Omental fat pad (tissue), 3 donors: ENCODE measurements at regions not wholly inside any gene's neighbourhood (a gene's known extent, or its start where the extent isn't known, plus 50 kb on each side); places are given as distances from the start of the nearest gene placed in this dataset.

Source experiments
- ATAC-seq: fragments of 150-250 bp; one replicate; pipeline ENCODE4 v1.9.1; 2016; ENCODE audit warnings: mild to moderate bottlenecking, moderate library complexity; ENCODE audit not compliant: low FRiP score
- DNase-seq: peaks from one replicate; pipeline ENCODE4 v3.0.0-alpha.2; 2019; ENCODE audit warnings: low spot score
- TF ChIP-seq, protein P1 (sequence below), 3 donors: fragments of 450-650 bp; IDR thresholded peaks; one replicate each; pipeline ENCODE4 v1.5.1; 2016 to 2017; ENCODE audit warnings: antibody characterized with exemption in 3 of 3, mild to moderate bottlenecking in 3 of 3, moderate library complexity in 2 of 3

DNA sequence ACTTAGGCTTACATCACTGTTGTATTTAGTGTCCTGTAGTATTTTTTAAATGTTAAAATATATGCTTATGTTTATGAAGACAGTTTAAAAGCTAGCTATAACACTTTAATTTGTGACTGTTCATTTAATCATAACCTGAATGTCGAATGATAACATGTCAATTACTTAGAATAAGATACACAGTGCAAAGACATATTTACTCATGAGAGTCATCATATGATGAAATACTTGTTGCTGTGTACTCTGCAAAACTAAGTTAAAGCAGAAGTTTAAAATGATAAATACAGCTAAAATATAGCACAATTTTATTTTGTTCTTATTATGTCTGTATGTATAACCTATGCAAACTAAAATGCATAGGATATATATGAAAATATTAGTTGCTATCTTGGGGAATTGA, 497.4 kb downstream of the FSCB start:
- ATAC-seq (no peak), DNase-seq (no peak)
- TF ChIP-seq, protein P1, sequence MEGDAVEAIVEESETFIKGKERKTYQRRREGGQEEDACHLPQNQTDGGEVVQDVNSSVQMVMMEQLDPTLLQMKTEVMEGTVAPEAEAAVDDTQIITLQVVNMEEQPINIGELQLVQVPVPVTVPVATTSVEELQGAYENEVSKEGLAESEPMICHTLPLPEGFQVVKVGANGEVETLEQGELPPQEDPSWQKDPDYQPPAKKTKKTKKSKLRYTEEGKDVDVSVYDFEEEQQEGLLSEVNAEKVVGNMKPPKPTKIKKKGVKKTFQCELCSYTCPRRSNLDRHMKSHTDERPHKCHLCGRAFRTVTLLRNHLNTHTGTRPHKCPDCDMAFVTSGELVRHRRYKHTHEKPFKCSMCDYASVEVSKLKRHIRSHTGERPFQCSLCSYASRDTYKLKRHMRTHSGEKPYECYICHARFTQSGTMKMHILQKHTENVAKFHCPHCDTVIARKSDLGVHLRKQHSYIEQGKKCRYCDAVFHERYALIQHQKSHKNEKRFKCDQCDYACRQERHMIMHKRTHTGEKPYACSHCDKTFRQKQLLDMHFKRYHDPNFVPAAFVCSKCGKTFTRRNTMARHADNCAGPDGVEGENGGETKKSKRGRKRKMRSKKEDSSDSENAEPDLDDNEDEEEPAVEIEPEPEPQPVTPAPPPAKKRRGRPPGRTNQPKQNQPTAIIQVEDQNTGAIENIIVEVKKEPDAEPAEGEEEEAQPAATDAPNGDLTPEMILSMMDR (IDR thresholded peaks at IDR 0.05) = no peak

DNA sequence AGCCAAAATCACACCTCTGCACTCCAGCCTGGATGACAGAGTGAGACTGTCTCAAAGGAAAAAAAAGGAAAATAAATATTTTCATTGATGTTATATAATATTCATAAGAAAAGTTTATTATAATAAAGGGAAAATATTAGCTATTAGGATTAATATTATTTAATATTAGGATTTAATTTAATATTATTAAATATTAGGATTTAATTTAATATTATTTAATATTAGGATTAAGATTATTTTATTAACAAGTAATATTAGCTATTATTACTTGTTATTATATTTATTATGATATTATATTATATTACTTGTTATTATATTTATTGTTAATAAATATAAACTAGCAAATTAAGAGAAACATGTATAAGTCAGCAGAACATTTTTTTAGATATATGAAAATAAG, 518.1 kb downstream of the FSCB start:
- TF ChIP-seq, protein P1 (IDR thresholded peaks at IDR 0.05) = no peak
- ATAC-seq = no peak
- no peak for DNase-seq

DNA sequence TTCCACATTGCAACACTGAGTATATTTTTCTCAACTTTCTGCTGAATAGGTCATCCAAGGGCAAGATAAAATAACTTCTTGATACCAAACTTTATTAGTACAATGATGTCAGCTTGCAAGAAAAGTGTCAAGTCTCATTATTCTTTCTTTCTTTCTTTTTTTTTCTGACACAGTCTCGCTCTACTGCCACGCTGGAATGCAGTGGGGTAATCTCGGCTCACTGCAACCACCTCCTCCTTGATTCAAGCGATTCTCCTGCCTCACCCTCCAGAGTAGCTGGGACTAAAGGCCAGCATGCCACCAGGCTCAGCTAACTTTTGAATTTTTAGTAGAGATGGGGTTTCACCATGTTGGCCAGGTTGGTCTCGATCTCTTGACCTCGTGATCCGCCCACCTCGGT, 523.4 kb downstream of the FSCB start:
- ATAC-seq = no peak
- no peak for DNase-seq
- TF ChIP-seq, protein P1 (IDR thresholded peaks at IDR 0.05) = no peak

- ATAC-seq (no peak), DNase-seq (no peak)
- TF ChIP-seq, protein P1 (IDR thresholded peaks at IDR 0.05) = no peak
Measured at GRCh38 chr14:43981135-43981768, 525.8 kb downstream of the FSCB start.

DNA sequence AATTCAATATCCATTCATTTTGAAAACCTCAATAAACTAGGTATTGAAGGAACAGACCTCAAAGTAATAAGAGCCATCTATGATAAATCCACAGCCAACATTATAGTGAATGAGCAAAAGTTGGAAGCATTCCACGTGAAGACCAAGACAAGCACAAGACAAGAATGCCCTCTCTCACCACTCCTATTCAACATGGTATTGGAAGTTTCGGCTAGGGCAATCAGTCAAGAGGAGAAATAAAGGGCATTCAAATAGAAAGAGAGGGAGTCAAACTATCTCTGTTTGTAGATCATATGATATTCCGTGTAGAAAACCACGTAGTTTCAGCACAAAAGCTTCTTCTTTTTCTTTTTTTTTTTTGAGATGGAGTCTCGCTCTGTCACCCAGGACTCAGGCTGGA, 550.3 kb downstream of the FSCB start:
- no peak for DNase-seq
- TF ChIP-seq, protein P1 (IDR thresholded peaks at IDR 0.05) = no peak
- ATAC-seq = no peak

DNA sequence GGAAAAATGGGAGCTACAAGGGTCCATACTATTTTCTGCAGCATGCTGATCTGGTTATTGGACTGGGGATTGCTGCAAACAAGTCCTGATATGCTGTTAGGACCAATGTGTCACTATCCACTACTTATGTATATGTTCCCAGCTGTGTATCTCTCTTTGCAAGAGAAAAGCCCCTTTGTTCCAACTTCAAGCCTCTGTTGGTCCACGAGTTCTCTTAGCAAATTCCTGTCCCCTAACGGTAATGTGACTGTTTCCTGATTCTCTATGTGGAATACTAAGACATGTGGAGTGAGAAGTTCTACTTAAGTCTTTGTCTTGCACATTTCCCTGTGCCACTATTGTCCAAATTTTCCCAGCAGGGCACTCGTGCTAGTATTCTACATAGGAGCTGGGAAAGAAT, 557.7 kb downstream of the FSCB start:
- TF ChIP-seq, protein P1 (IDR thresholded peaks at IDR 0.05) = no peak
- no peak for DNase-seq
- no peak for ATAC-seq

DNA sequence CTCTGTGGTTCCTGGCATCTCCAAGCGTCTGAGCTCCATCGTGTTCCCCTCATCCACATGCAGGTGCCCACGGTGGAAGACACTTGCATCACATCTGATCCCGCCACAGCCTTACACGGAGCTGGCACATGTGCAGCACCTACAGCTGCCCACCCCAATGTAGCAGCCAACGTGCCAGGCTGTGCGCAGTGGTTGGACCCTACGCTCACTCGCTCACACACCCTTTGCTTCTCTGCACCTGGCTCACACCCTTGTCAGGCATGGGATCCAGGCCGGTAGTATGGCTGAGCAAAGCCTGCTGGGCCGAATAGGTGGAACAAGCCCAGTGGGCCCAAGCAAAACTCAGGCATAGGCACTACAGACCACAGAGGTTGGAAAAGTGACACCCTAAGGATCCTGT, 567.2 kb downstream of the FSCB start:
- DNase-seq (no peak), ATAC-seq (no peak)
- TF ChIP-seq, protein P1 (IDR thresholded peaks at IDR 0.05) = no peak
